H9 (cell line): ENCODE measurements at regions not wholly inside any gene's neighbourhood (a gene's known extent, or its start where the extent isn't known, plus 50 kb on each side); places are given as distances from the start of the nearest gene placed in this dataset.

Source experiments
- DNase-seq: peaks from one replicate; pipeline ENCODE4 v3.0.0-alpha.2; 2017
- H2AFZ ChIP-seq: one replicate; pipeline ENCODE4 v1.6.1; 2013; ENCODE audit warnings: mild to moderate bottlenecking, low read length, control low read depth, moderate library complexity
- H2AK5ac ChIP-seq: 2 replicates; pipeline ENCODE4 v1.6.1; 2013; ENCODE audit warnings: low read length, control low read depth, mixed read lengths; ENCODE audit not compliant: insufficient read length
- H2BK120ac ChIP-seq: one replicate; pipeline ENCODE4 v1.6.1; 2013; ENCODE audit warnings: low read depth, mild to moderate bottlenecking, low read length, control low read depth, inconsistent platforms; ENCODE audit not compliant: poor library complexity, severe bottlenecking
- H2BK12ac ChIP-seq: 2 replicates; pipeline ENCODE4 v1.6.1; 2013; ENCODE audit warnings: low read length, control low read depth, mixed read lengths, low read depth; ENCODE audit not compliant: insufficient read length
- H2BK15ac ChIP-seq: 2 replicates; pipeline ENCODE4 v1.6.1; 2013; ENCODE audit warnings: low read depth, low read length, control low read depth
- H2BK20ac ChIP-seq: one replicate; pipeline ENCODE4 v1.6.1; 2013; ENCODE audit warnings: low read depth, mild to moderate bottlenecking, low read length, control low read depth, inconsistent platforms; ENCODE audit not compliant: poor library complexity, severe bottlenecking
- H2BK5ac ChIP-seq: 2 replicates; pipeline ENCODE4 v1.6.1; 2013; ENCODE audit warnings: low read length, control low read depth, mixed read lengths; ENCODE audit not compliant: insufficient read length
- H3K14ac ChIP-seq: 2 replicates; pipeline ENCODE4 v1.6.1; 2013; ENCODE audit warnings: low read length, control low read depth; ENCODE audit not compliant: insufficient read depth
- H3K18ac ChIP-seq: 2 replicates; pipeline ENCODE4 v1.6.1; 2013; ENCODE audit warnings: low read depth, mild to moderate bottlenecking, mixed read lengths, low read length, control low read depth; ENCODE audit not compliant: insufficient read length
- H3K23ac ChIP-seq: 2 replicates; pipeline ENCODE4 v1.6.1; 2013; ENCODE audit warnings: low read length, control low read depth, mixed read lengths, low read depth; ENCODE audit not compliant: insufficient read length
- H3K23me2 ChIP-seq: 2 replicates; pipeline ENCODE4 v1.6.1; 2013; ENCODE audit warnings: low read depth, mild to moderate bottlenecking, mixed read lengths, low read length, control low read depth; ENCODE audit not compliant: insufficient read length, poor library complexity, severe bottlenecking
- H3K27ac ChIP-seq: 2 replicates; pipeline ENCODE4 v1.5.1; 2013; ENCODE audit warnings: low read length, control low read depth, mixed read lengths, low read depth; ENCODE audit not compliant: insufficient read length
- H3K27me3 ChIP-seq: 2 replicates; pipeline ENCODE4 v1.6.1; 2013; ENCODE audit warnings: low read length, control low read depth, inconsistent platforms; ENCODE audit not compliant: insufficient read depth
- H3K4ac ChIP-seq: 2 replicates; pipeline ENCODE4 v1.6.1; 2013; ENCODE audit warnings: low read depth, mild to moderate bottlenecking, control low read depth, inconsistent platforms, low read length, moderate library complexity
- H3K4me1 ChIP-seq: 2 replicates; pipeline ENCODE4 v1.6.1; 2013; ENCODE audit warnings: low read length, control low read depth, inconsistent platforms; ENCODE audit not compliant: insufficient read depth
- H3K4me2 ChIP-seq: 2 replicates; pipeline ENCODE4 v1.6.1; 2013; ENCODE audit warnings: low read length, control low read depth, mixed read lengths; ENCODE audit not compliant: insufficient read length, insufficient read depth
- H3K56ac ChIP-seq: 2 replicates; pipeline ENCODE4 v1.6.1; 2013; ENCODE audit warnings: low read depth, mild to moderate bottlenecking, mixed read lengths, low read length, control low read depth; ENCODE audit not compliant: insufficient read length
- H3K79me1 ChIP-seq: 2 replicates; pipeline ENCODE4 v1.6.1; 2013; ENCODE audit warnings: low read depth, mild to moderate bottlenecking, moderate library complexity, low read length, control low read depth, inconsistent platforms; ENCODE audit not compliant: insufficient read depth, poor library complexity, severe bottlenecking
- H3K79me2 ChIP-seq: 2 replicates; pipeline ENCODE4 v1.6.1; 2013; ENCODE audit warnings: low read length, control low read depth, inconsistent platforms; ENCODE audit not compliant: insufficient read depth
- H3K9ac ChIP-seq: 2 replicates; pipeline ENCODE4 v1.6.1; 2013; ENCODE audit warnings: low read length, control low read depth, mixed read lengths; ENCODE audit not compliant: insufficient read length; ENCODE audit errors: extremely low read depth
- H3K9me3 ChIP-seq: one replicate; pipeline ENCODE4 v1.6.1; 2013; ENCODE audit warnings: low read depth, low read length, inconsistent platforms; ENCODE audit not compliant: control insufficient read depth
- H3T11ph ChIP-seq: one replicate; pipeline ENCODE4 v1.6.1; 2013; ENCODE audit warnings: mild to moderate bottlenecking, low read length, control low read depth, inconsistent platforms
- H4K20me1 ChIP-seq: one replicate; pipeline ENCODE4 v1.6.1; 2013; ENCODE audit not compliant: control insufficient read depth, insufficient read length, insufficient read depth
- H4K5ac ChIP-seq: 2 replicates; pipeline ENCODE4 v1.6.1; 2013; ENCODE audit warnings: low read depth, mild to moderate bottlenecking, mixed read lengths, low read length, control low read depth; ENCODE audit not compliant: insufficient read length
- H4K8ac ChIP-seq: replicated peaks from 2 replicates; pipeline ENCODE4 v1.6.1; 2013; ENCODE audit warnings: low read length, control low read depth, mixed read lengths, low read depth; ENCODE audit not compliant: insufficient read length
- H4K91ac ChIP-seq: 2 replicates; pipeline ENCODE4 v1.6.1; 2013; ENCODE audit warnings: low read depth, mild to moderate bottlenecking, moderate library complexity, mixed read lengths, low read length, control low read depth; ENCODE audit not compliant: insufficient read length
- H3K27ac Mint-ChIP-seq, 3 experiments: 2 replicates in 2 of 3; 3 replicates in 1 of 3; pipeline ENCODE4 v1.8.0; 2020 to 2021; ENCODE audit warnings: mixed read lengths in 3 of 3, mild to moderate bottlenecking in 1 of 3, moderate library complexity in 1 of 3
- H3K27me3 Mint-ChIP-seq: 2 replicates; pipeline ENCODE4 v1.8.0; 2021; ENCODE audit warnings: low read depth, mild to moderate bottlenecking, moderate library complexity, mixed read lengths
- H3K36me3 Mint-ChIP-seq, 3 experiments: 2 replicates in 2 of 3; 3 replicates in 1 of 3; pipeline ENCODE4 v1.8.0; 2020 to 2021; ENCODE audit warnings: low read depth in 3 of 3, mixed read lengths in 3 of 3; ENCODE audit not compliant: insufficient read depth in 1 of 3
- H3K4me1 Mint-ChIP-seq, 2 experiments: 2 replicates each; pipeline ENCODE4 v1.8.0; 2020; ENCODE audit warnings: mixed read lengths in 2 of 2
- H3K4me3 Mint-ChIP-seq, 2 experiments: 2 replicates in 1 of 2; 3 replicates in 1 of 2; pipeline ENCODE4 v1.8.0; 2020 to 2021; ENCODE audit warnings: mild to moderate bottlenecking in 2 of 2, mixed read lengths in 2 of 2, moderate library complexity in 1 of 2
- H3K9me3 Mint-ChIP-seq, 2 experiments: 2 replicates in 1 of 2; 3 replicates in 1 of 2; pipeline ENCODE4 v1.8.0; 2020; ENCODE audit warnings: mild to moderate bottlenecking in 2 of 2, mixed read lengths in 2 of 2, moderate library complexity in 1 of 2
- WGBS: extraction: QIAGEN DNeasy Blood & Tissue Kit; methylation state at CpG from one replicate; pipeline ENCODE4 v1.1.7; 2013; ENCODE audit warnings: missing lambda C conversion rate, low lambda C conversion rate, mixed read lengths; ENCODE audit not compliant: insufficient read length; ENCODE audit errors: extremely low coverage; 5-methylcytosine and 5-hydroxymethylcytosine counted together
- TF ChIP-seq, protein P1 (sequence below): fragments of 200-600 bp; sonication (generic); conservative IDR thresholded peaks from 3 replicates; pipeline ENCODE4 v1.8.0; 2021; ENCODE audit warnings: antibody characterized with exemption, mild to moderate bottlenecking

DNA sequence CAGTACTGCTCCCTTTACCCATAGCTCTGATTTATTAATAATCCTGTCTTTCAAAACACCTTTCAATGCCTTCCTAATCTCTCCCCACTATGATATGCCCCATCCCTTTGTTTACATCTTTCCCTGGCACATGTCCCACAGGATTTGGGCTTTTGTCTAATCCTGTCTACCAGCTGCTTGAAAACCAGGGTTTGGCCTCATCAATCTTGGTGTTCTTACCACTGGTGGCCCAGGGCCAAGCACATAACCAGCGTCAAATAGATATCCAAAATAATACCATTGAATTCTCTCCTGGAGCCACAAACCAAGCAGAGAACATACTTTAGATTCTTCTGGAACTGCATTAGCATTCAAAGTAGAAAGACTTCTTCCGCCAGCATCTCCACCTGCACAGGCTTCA lies 104.8 kb upstream of the PPP2R3A start:
- no peak overlapping the region for H4K8ac ChIP-seq
- H3K9ac ChIP-seq, result no peak overlapping the region
- H4K20me1 ChIP-seq, result no peaks in the 10 kb centered on the region
- no peak overlapping the region for H3K4ac ChIP-seq
- H3K23me2 ChIP-seq, result no peaks in the 10 kb centered on the region
- H2AK5ac ChIP-seq, result no peak overlapping the region
- Mint-ChIP-seq H3K27ac (no peak overlapping the region), H3K4me1 (no peaks in the 10 kb centered on the region), H3K27me3 (no peaks in the 10 kb centered on the region), H3K4me3 (no peak overlapping the region), H3K36me3 (no peaks in the 10 kb centered on the region), H3K9me3 (no peaks in the 10 kb centered on the region)
- H3K14ac ChIP-seq, result no peak overlapping the region
- TF ChIP-seq, protein P1, sequence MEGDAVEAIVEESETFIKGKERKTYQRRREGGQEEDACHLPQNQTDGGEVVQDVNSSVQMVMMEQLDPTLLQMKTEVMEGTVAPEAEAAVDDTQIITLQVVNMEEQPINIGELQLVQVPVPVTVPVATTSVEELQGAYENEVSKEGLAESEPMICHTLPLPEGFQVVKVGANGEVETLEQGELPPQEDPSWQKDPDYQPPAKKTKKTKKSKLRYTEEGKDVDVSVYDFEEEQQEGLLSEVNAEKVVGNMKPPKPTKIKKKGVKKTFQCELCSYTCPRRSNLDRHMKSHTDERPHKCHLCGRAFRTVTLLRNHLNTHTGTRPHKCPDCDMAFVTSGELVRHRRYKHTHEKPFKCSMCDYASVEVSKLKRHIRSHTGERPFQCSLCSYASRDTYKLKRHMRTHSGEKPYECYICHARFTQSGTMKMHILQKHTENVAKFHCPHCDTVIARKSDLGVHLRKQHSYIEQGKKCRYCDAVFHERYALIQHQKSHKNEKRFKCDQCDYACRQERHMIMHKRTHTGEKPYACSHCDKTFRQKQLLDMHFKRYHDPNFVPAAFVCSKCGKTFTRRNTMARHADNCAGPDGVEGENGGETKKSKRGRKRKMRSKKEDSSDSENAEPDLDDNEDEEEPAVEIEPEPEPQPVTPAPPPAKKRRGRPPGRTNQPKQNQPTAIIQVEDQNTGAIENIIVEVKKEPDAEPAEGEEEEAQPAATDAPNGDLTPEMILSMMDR, result no peak
- no peak overlapping the region for H3K23ac ChIP-seq
- H3K79me2 ChIP-seq, result no peaks in the 10 kb centered on the region
- H2AFZ ChIP-seq, result no peak overlapping the region
- H3K27ac ChIP-seq, result no peak overlapping the region
- no peak overlapping the region for H2BK20ac ChIP-seq
- H2BK120ac ChIP-seq, result no peak overlapping the region
- no peak overlapping the region for H4K91ac ChIP-seq
- no peaks in the 10 kb centered on the region for H3K4me1 ChIP-seq
- H3K18ac ChIP-seq, result no peak overlapping the region
- H3K79me1 ChIP-seq, result no peaks in the 10 kb centered on the region
- no peak overlapping the region for H3T11ph ChIP-seq
- H4K5ac ChIP-seq, result no peak overlapping the region
- no peak overlapping the region for H2BK12ac ChIP-seq
- H3K4me2 ChIP-seq, result no peak overlapping the region
- H2BK15ac ChIP-seq, result no peak overlapping the region
- no peak overlapping the region for H2BK5ac ChIP-seq
- no peak overlapping the region for H3K56ac ChIP-seq
- no peaks in the 10 kb centered on the region for H3K9me3 ChIP-seq
- WGBS, result no CpG with 5 or more reads among the region's 2 CpGs
- DNase-seq, result no peak
- no peaks in the 10 kb centered on the region for H3K27me3 ChIP-seq
